ENCODE measurements at regions not wholly inside any gene's neighbourhood (a gene's known extent, or its start where the extent isn't known, plus 50 kb on each side); places are given as distances from the start of the nearest gene placed in this dataset.
"Not testable (repeated sequence)": the region's sequence is repeated elsewhere in the genome, so short reads cannot be mapped to it uniquely, and the experiment has no call there.

DNA sequence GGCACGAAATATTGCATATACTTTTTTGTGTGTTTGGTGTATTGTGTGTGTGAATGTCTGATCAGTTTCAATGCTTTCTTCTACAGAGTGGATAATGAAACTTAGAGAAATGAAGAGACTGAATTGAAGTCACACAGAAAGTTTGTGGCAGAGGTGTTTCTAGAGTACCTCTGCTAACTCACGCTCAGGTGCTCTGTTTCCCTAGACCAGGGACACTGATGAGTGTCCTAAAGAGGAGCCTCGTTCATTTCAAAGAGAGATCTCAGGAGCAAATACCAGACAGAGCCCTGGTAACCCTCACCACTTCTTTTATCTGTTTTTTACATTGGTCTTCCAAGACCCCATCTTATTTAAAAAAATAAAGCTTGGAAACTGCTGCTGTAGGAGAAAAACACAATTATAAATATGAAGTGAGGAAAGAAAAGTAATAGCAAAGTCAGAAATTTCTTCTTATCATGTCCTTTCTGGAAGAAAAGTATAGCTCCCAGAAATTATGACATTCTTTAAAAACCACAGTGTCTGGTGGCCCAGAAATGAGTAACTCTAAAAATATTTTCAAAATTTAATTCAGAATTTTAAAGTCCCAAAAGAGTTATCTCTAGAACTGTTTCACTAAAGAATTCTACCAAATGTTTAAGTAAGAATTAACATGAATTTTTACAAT is 720.6 kb downstream of the RFPL4B start:
- H3K4me3 ChIP-seq (ENCODE audit: low read length), result no peak overlapping the region
- H3K9ac ChIP-seq (ENCODE audit: low read depth, low read length), result no peak overlapping the region
- no peaks in the 10 kb centered on the region for H3K27me3 ChIP-seq (ENCODE audit: insufficient read depth, low read length)
- no peak overlapping the region for H3K27ac ChIP-seq (ENCODE audit: low read length)
- H3K9me3 ChIP-seq (ENCODE audit: insufficient read depth, low read depth, low read length), result no peaks in the 10 kb centered on the region
- H3K36me3 ChIP-seq (ENCODE audit: insufficient read depth, low read depth, low read length), result no peaks in the 10 kb centered on the region
- H3K4me1 ChIP-seq (ENCODE audit: insufficient read depth, low read length), result peaks cover 12% of the 10 kb centered on the region; the same call in 1 of the 2 replicates

DNA sequence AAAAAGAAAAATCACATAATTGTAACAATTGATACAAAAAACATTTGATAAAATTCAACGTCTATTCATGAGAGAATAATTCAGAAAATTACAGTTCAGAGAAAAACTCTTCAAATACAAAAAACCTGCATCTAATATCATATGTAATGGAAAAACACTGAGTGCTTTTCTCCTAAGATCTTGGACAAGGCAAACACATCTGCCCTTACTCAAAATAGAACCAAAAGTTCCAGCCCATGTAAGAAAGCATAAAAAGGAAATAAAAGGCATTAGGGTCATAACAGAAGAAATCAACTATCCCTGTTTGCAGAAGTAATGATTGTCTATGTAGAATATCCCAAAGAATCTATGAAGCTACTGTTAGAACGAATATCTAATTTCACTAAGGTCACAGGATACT is 721.4 kb downstream of the RFPL4B start:
- H3K36me3 ChIP-seq (ENCODE audit: insufficient read depth, low read depth, low read length), result no peaks in the 10 kb centered on the region
- H3K9me3 ChIP-seq (ENCODE audit: insufficient read depth, low read depth, low read length), result no peaks in the 10 kb centered on the region
- H3K27ac ChIP-seq (ENCODE audit: low read length), result no peak overlapping the region
- no peak overlapping the region for H3K4me3 ChIP-seq (ENCODE audit: low read length)
- H3K9ac ChIP-seq (ENCODE audit: low read depth, low read length), result no peak overlapping the region
- H3K27me3 ChIP-seq (ENCODE audit: insufficient read depth, low read length), result no peaks in the 10 kb centered on the region
- H3K4me1 ChIP-seq (ENCODE audit: insufficient read depth, low read length), result peaks cover 12% of the 10 kb centered on the region; the same call in 1 of the 2 replicates

DNA sequence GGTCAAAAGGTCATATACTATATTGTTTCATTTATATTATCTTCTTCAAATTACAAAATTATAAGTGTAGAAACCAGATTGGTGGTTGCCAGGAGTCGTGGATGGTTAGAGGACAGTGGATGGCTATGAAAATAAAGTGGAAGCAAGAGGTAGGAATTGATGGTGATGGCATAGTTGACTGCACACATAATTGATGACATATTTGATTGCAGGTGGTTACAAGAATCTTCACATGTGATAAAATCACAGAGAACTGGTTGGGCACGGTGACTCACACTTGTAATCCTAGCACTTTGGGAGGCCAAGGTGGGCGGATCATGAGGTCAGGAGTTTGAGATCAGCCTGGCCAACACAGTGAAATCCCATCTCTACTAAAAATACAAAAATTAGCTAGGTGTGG is 723.6 kb downstream of the RFPL4B start:
- H3K4me3 ChIP-seq (ENCODE audit: low read length); H3K9ac ChIP-seq (ENCODE audit: low read depth, low read length); H3K4me1 ChIP-seq (ENCODE audit: insufficient read depth, low read length); H3K27ac ChIP-seq (ENCODE audit: low read length); H3K36me3 ChIP-seq (ENCODE audit: insufficient read depth, low read depth, low read length); H3K9me3 ChIP-seq (ENCODE audit: insufficient read depth, low read depth, low read length); H3K27me3 ChIP-seq (ENCODE audit: insufficient read depth, low read length): not testable (repeated sequence)

DNA sequence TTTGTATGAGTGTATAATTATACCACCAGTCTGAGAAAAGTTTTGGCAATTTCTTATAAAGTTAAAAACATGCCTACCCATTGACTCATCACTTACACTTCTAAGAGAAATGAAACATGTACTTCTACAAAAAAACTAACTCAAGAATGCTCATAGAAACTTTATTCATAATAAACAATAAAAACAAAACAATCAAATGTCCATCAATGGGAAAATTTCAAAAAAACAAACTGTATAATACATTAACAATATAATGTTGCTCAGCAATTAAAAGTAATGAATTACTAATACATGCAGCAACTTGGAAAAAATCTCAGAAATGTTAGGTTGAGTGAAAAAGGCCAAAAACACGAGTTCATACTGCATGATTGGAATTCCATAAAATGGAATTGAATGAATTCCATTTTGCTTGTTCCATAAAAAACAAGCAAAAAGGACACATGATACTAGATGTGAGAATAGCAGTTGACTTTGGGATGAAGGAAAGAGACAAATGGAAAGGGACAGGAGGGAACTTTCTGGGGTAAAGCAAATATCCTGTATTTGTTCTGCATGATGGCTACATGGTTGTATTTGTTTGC is 726.6 kb downstream of the RFPL4B start:
- Histone ChIP-seq H3K9me3 (ENCODE audit: insufficient read depth, low read depth, low read length) (no peaks in the 10 kb centered on the region), H3K4me3 (ENCODE audit: low read length) (no peak overlapping the region), H3K27ac (ENCODE audit: low read length) (no peak overlapping the region), H3K36me3 (ENCODE audit: insufficient read depth, low read depth, low read length) (no peaks in the 10 kb centered on the region), H3K4me1 (ENCODE audit: insufficient read depth, low read length) (no peaks in the 10 kb centered on the region), H3K9ac (ENCODE audit: low read depth, low read length) (no peak overlapping the region), H3K27me3 (ENCODE audit: insufficient read depth, low read length) (no peaks in the 10 kb centered on the region)

- Histone ChIP-seq H3K27me3 (ENCODE audit: insufficient read depth, low read length) (no peaks in the 10 kb centered on the region), H3K4me3 (ENCODE audit: low read length) (no peak overlapping the region), H3K36me3 (ENCODE audit: insufficient read depth, low read depth, low read length) (no peaks in the 10 kb centered on the region), H3K4me1 (ENCODE audit: insufficient read depth, low read length) (no peaks in the 10 kb centered on the region), H3K9me3 (ENCODE audit: insufficient read depth, low read depth, low read length) (no peaks in the 10 kb centered on the region), H3K27ac (ENCODE audit: low read length) (no peak overlapping the region), H3K9ac (ENCODE audit: low read depth, low read length) (no peak overlapping the region)
Observed at GRCh38 chr6:113076116-113076515, 729.0 kb downstream of the RFPL4B start.

DNA sequence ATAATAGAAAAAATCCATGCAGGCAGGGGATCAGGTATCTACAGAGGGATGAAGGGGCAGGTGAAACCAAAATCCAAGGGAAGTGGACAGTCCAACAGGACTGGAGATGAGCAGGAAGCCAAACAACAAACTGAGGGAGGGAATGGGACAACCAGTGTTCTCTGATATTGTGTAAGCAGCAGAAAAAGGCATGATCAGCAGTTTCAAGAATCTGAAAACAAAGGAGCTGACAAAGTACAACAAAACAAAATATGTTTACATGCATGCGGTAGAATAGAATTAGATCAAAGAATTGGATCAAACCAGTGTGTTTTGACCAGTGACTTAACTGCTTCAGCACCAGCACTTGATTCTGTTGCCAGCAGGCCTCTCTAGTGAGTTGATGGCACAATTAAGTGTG is 729.7 kb downstream of the RFPL4B start:
- H3K27ac ChIP-seq (ENCODE audit: low read length), result no peak overlapping the region
- no peaks in the 10 kb centered on the region for H3K9me3 ChIP-seq (ENCODE audit: insufficient read depth, low read depth, low read length)
- no peaks in the 10 kb centered on the region for H3K36me3 ChIP-seq (ENCODE audit: insufficient read depth, low read depth, low read length)

DNA sequence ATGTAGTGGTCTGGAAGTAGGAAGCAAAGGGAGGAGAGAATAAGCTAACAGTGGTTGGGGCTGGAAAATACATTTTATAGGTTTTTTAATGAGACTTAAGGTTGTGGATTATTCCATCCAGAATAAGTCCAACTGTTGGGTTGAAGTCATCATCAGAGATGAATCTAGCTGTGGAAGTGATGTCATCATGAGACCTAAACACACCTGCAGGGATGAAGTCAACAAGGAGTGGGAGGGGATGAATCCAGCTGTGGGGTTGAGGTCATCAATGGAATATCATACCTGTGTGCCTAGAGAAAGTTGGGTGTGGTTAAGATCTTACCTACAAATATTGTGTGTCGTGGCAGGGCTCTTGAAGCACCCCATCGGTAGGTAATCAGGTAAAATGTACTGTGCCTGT is 730.7 kb downstream of the RFPL4B start:
- H3K4me3 ChIP-seq (ENCODE audit: low read length), result no peak overlapping the region
- H3K9ac ChIP-seq (ENCODE audit: low read depth, low read length), result no peak overlapping the region
- no peaks in the 10 kb centered on the region for H3K27me3 ChIP-seq (ENCODE audit: insufficient read depth, low read length)
- H3K36me3 ChIP-seq (ENCODE audit: insufficient read depth, low read depth, low read length), result no peaks in the 10 kb centered on the region
- no peaks in the 10 kb centered on the region for H3K4me1 ChIP-seq (ENCODE audit: insufficient read depth, low read length)
- no peaks in the 10 kb centered on the region for H3K9me3 ChIP-seq (ENCODE audit: insufficient read depth, low read depth, low read length)
- H3K27ac ChIP-seq (ENCODE audit: low read length), result no peak overlapping the region

More for the DNA sequence above, 729.7 kb downstream of the RFPL4B start:
- H3K4me1 ChIP-seq (ENCODE audit: insufficient read depth, low read length), result no peaks in the 10 kb centered on the region
- H3K4me3 ChIP-seq (ENCODE audit: low read length), result no peak overlapping the region
- H3K27me3 ChIP-seq (ENCODE audit: insufficient read depth, low read length), result no peaks in the 10 kb centered on the region
- no peak overlapping the region for H3K9ac ChIP-seq (ENCODE audit: low read depth, low read length)

DNA sequence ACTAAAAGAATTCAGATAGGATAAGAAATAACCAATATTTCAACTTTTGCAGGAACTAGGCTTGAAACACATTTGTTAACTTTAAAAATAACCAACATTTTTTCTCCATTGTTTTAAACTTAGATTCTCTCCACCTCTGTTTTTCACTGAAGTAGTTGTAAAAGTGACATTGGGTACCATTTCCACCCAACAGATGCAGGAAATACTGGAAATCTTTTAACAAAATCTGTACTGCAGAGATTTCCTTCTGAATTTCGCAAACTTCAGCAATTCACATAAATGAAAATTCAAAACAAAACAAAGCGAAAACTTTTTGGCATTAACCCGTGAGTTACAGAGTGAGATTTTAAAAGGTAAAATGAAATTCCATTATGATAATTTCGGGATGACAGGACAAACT is 731.7 kb downstream of the RFPL4B start:
- H3K4me1 ChIP-seq (ENCODE audit: insufficient read depth, low read length), result no peaks in the 10 kb centered on the region
- H3K27me3 ChIP-seq (ENCODE audit: insufficient read depth, low read length), result no peaks in the 10 kb centered on the region
- no peaks in the 10 kb centered on the region for H3K9me3 ChIP-seq (ENCODE audit: insufficient read depth, low read depth, low read length)
- H3K36me3 ChIP-seq (ENCODE audit: insufficient read depth, low read depth, low read length), result no peaks in the 10 kb centered on the region
- H3K4me3 ChIP-seq (ENCODE audit: low read length), result no peak overlapping the region
- H3K9ac ChIP-seq (ENCODE audit: low read depth, low read length), result no peak overlapping the region
- no peak overlapping the region for H3K27ac ChIP-seq (ENCODE audit: low read length)

DNA sequence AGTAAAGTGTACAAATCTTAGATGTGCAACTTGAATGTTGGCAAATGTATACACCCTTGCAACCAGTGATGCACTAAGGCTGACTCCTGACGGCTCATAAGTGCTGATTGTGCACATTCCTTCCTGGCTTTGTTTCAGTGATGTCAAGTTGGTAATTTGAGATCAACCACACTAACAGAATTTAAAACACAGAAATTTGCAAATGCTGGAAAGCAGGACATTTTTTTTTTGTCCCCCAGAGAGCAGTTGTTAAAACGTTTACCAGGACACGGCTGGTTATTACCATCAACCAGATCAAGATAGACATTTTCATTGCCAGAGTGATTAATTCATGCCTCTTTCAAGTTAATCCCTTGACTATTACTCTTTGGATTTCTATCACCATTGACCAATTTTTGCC is 735.6 kb downstream of the RFPL4B start:
- no peak overlapping the region for H3K4me3 ChIP-seq (ENCODE audit: low read length)
- no peak overlapping the region for H3K27ac ChIP-seq (ENCODE audit: low read length)
- no peaks in the 10 kb centered on the region for H3K36me3 ChIP-seq (ENCODE audit: insufficient read depth, low read depth, low read length)
- H3K27me3 ChIP-seq (ENCODE audit: insufficient read depth, low read length), result no peaks in the 10 kb centered on the region
- no peaks in the 10 kb centered on the region for H3K4me1 ChIP-seq (ENCODE audit: insufficient read depth, low read length)
- H3K9me3 ChIP-seq (ENCODE audit: insufficient read depth, low read depth, low read length), result no peaks in the 10 kb centered on the region
- H3K9ac ChIP-seq (ENCODE audit: low read depth, low read length), result no peak overlapping the region

GRCh38 chr6:113083947-113084346 is 736.8 kb downstream of the RFPL4B start:
- Histone ChIP-seq H3K36me3 (ENCODE audit: insufficient read depth, low read depth, low read length) (no peaks in the 10 kb centered on the region), H3K27me3 (ENCODE audit: insufficient read depth, low read length) (no peaks in the 10 kb centered on the region), H3K27ac (ENCODE audit: low read length) (no peak overlapping the region), H3K4me3 (ENCODE audit: low read length) (no peak overlapping the region), H3K9me3 (ENCODE audit: insufficient read depth, low read depth, low read length) (no peaks in the 10 kb centered on the region), H3K4me1 (ENCODE audit: insufficient read depth, low read length) (no peaks in the 10 kb centered on the region), H3K9ac (ENCODE audit: low read depth, low read length) (no peak overlapping the region)

- Histone ChIP-seq H3K27ac (ENCODE audit: low read length) (no peak overlapping the region), H3K4me3 (ENCODE audit: low read length) (no peak overlapping the region), H3K9me3 (ENCODE audit: insufficient read depth, low read depth, low read length) (no peaks in the 10 kb centered on the region), H3K9ac (ENCODE audit: low read depth, low read length) (no peak overlapping the region), H3K36me3 (ENCODE audit: insufficient read depth, low read depth, low read length) (no peaks in the 10 kb centered on the region), H3K27me3 (ENCODE audit: insufficient read depth, low read length) (no peaks in the 10 kb centered on the region), H3K4me1 (ENCODE audit: insufficient read depth, low read length) (no peaks in the 10 kb centered on the region)
Observed at GRCh38 chr6:113089056-113089455, 741.9 kb downstream of the RFPL4B start.

- H3K4me3 ChIP-seq (ENCODE audit: low read length), result no peak overlapping the region
- H3K27me3 ChIP-seq (ENCODE audit: insufficient read depth, low read length), result no peaks in the 10 kb centered on the region
- no peaks in the 10 kb centered on the region for H3K9me3 ChIP-seq (ENCODE audit: insufficient read depth, low read depth, low read length)
- H3K36me3 ChIP-seq (ENCODE audit: insufficient read depth, low read depth, low read length), result no peaks in the 10 kb centered on the region
- no peak overlapping the region for H3K9ac ChIP-seq (ENCODE audit: low read depth, low read length)
- no peak overlapping the region for H3K27ac ChIP-seq (ENCODE audit: low read length)
- 0 out of 2 replicates have a peak, but pooled peaks cover 4% of the 10 kb centered on the region for H3K4me1 ChIP-seq (ENCODE audit: insufficient read depth, low read length)
Observed at GRCh38 chr6:113092795-113093194, 745.7 kb downstream of the RFPL4B start.

Measured in iPS-20b (cell line).